HepG2 (cell line): ENCODE measurements at regions not wholly inside any gene's neighbourhood (a gene's known extent, or its start where the extent isn't known, plus 50 kb on each side); places are given as distances from the start of the nearest gene placed in this dataset.

Experiments
- ATAC-seq: fragments of 200-7000 bp; cut with Tn5 transposase; 3 replicates; pipeline ENCODE4 v1.9.1; 2020; ENCODE audit warnings: mild to moderate bottlenecking, moderate library complexity
- BruUV-seq: library from RNA; stranded (reverse); fragments of 400-500 nt; replicated peaks from 2 replicates; lab custom pipeline; 2021; lab: Mats Ljungman, UMichigan
- CTCF ChIA-PET: fragments of 300-600 bp; formaldehyde crosslinking; extraction: SDS; loops from one replicate; lab custom pipeline; 2021; ENCODE audit warnings: low total read pairs, inconsistent platforms, low intra/inter-chr PET ratio; lab: Yijun Ruan, JAX
- POLR2A ChIA-PET: fragments of 350-600 bp; sonication (Branson Sonifier 250); formaldehyde crosslinking; loops from one replicate; lab custom pipeline; 2020; ENCODE audit warnings: antibody characterized with exemption, inconsistent platforms; lab: Yijun Ruan, JAX
- DNase-seq: peaks from one replicate; pipeline ENCODE4 v3.0.0-alpha.2; 2015; ENCODE audit warnings: low spot score
- FAIRE-seq: peaks from 3 replicates; lab custom pipeline; 2011; peaks lifted over from hg19 to GRCh38; lab: Jason Lieb, UNC
- H2AFZ ChIP-seq: one replicate; pipeline ENCODE4 v1.6.1; 2011; ENCODE audit warnings: low read length, inconsistent platforms
- H3K27ac ChIP-seq: fragments of 300-600 bp; 3 replicates; pipeline ENCODE4 v1.8.0; 2011; ENCODE audit warnings: mixed run types, mild to moderate bottlenecking, mixed read lengths, low read length, inconsistent platforms; ENCODE audit not compliant: insufficient read depth; ENCODE audit errors: extremely low read length
- H3K27me3 ChIP-seq, 2 experiments: fragments of 200-600 bp in 1 of 2; 2 replicates in 1 of 2; 3 replicates in 1 of 2; pipeline versions ENCODE4 v1.6.0 to v1.8.0; 2011; ENCODE audit warnings: low read length in 2 of 2, mild to moderate bottlenecking in 2 of 2, moderate library complexity in 2 of 2, inconsistent platforms in 1 of 2; ENCODE audit not compliant: insufficient read depth in 2 of 2, control insufficient read depth in 1 of 2
- H3K36me3 ChIP-seq, 2 experiments: fragments of 200-600 bp in 1 of 2; replicated peaks in 1 of 2; 2 replicates in 1 of 2; 3 replicates in 1 of 2; pipeline versions ENCODE4 v1.5.1 to v1.8.0; 2011; ENCODE audit warnings: low read length in 2 of 2, inconsistent platforms in 1 of 2; ENCODE audit not compliant: insufficient read depth in 2 of 2, control insufficient read depth in 1 of 2
- H3K4me1 ChIP-seq: 2 replicates; pipeline ENCODE4 v1.5.1; 2012; ENCODE audit warnings: low read length, inconsistent platforms; ENCODE audit not compliant: insufficient read depth
- H3K4me2 ChIP-seq: 2 replicates; pipeline ENCODE4 v1.6.0; 2011; ENCODE audit warnings: low read depth, low read length, inconsistent platforms
- H3K4me3 ChIP-seq, 3 experiments: fragments of 200-600 bp in 1 of 3; sonication (generic), shearing (Covaris generic) in 1 of 3; replicated peaks in 1 of 3; 2 replicates each; pipeline ENCODE4 v1.5.1; 2011 to 2016; ENCODE audit warnings: low read length in 3 of 3, inconsistent platforms in 2 of 3, low read depth in 2 of 3, mild to moderate bottlenecking in 2 of 3, control low read depth in 1 of 3, mixed read lengths in 1 of 3; ENCODE audit not compliant: insufficient read depth in 1 of 3
- H3K79me2 ChIP-seq: one replicate; pipeline ENCODE4 v1.6.1; 2011; ENCODE audit warnings: low read length, inconsistent platforms; ENCODE audit not compliant: insufficient read depth
- H3K9ac ChIP-seq: 2 replicates; pipeline ENCODE4 v1.6.0; 2011; ENCODE audit warnings: mild to moderate bottlenecking, low read depth, low read length, inconsistent platforms; ENCODE audit not compliant: insufficient read depth
- H3K9me3 ChIP-seq: 2 replicates; pipeline ENCODE4 v1.5.1; 2012; ENCODE audit warnings: mild to moderate bottlenecking, low read length
- H4K20me1 ChIP-seq: 2 replicates; pipeline ENCODE4 v1.6.0; 2011; ENCODE audit warnings: inconsistent platforms, mild to moderate bottlenecking, low read length, moderate library complexity; ENCODE audit not compliant: insufficient read depth
- ATF2 ChIP-seq: sonication (generic); formaldehyde crosslinking; IDR thresholded peaks from 2 replicates; pipeline ENCODE4 v1.4.0; 2020; ENCODE audit warnings: missing genetic modification reagents
- DMTF1 ChIP-seq: sonication (generic); formaldehyde crosslinking; IDR thresholded peaks from 2 replicates; pipeline ENCODE4 v1.4.0; 2020; ENCODE audit warnings: mild to moderate bottlenecking, missing genetic modification reagents
- SIX4 ChIP-seq: sonication (generic); formaldehyde crosslinking; IDR thresholded peaks from 2 replicates; pipeline ENCODE4 v1.4.0; 2020; ENCODE audit warnings: missing genetic modification reagents
- ZBTB10 ChIP-seq: sonication (generic); formaldehyde crosslinking; IDR thresholded peaks from 2 replicates; pipeline ENCODE4 v1.4.0; 2020; ENCODE audit warnings: missing genetic modification reagents, borderline replicate concordance
- ZNF772 ChIP-seq: sonication (generic); formaldehyde crosslinking; IDR thresholded peaks from 2 replicates; pipeline ENCODE4 v1.5.0; 2020; ENCODE audit warnings: mild to moderate bottlenecking, missing genetic modification reagents
- ZSCAN31 ChIP-seq: sonication (generic); formaldehyde crosslinking; IDR thresholded peaks from 2 replicates; pipeline ENCODE4 v1.5.0; 2020; ENCODE audit warnings: low read depth, mild to moderate bottlenecking, missing genetic modification reagents
- WGBS: methylation state at CpG from one replicate; pipeline ENCODE4 v1.1.6; 2017; ENCODE audit warnings: low lambda C conversion rate; 5-methylcytosine and 5-hydroxymethylcytosine counted together
- in situ Hi-C: cut with HindIII; loops from 2 replicates; pipeline ENCODE4 v1.10.0; 2017; ENCODE audit warnings: low pct_unique_long_range_greater_than_20kb; ENCODE audit not compliant: extremely low pct_ligation_motif_present
- intact Hi-C: fragments of 100-400 bp; cut with micrococcal nuclease; formaldehyde crosslinking; loops from one replicate; pipeline ENCODE4 v1.10.0; 2022; ENCODE audit not compliant: unreplicated experiment
- TF ChIP-seq, protein P1 (sequence below): sonication (generic); formaldehyde crosslinking; IDR thresholded peaks from 2 replicates; pipeline ENCODE4 v1.5.1; 2020; ENCODE audit warnings: missing genetic modification reagents, mild to moderate bottlenecking, borderline replicate concordance
- TF ChIP-seq, protein P2 (sequence below): sonication (generic); formaldehyde crosslinking; IDR thresholded peaks from 2 replicates; pipeline ENCODE4 v1.5.1; 2020; ENCODE audit warnings: mild to moderate bottlenecking, missing genetic modification reagents, borderline replicate concordance

GRCh38 chrX:16517039-16517605 lies 132.8 kb upstream of the S100G start:
- intact Hi-C loops (no loop called here), in situ Hi-C loops (no loop called here)
- no peaks in the 10 kb centered on the region for H3K27me3 ChIP-seq
- WGBS, result no CpG with 5 or more reads among the region's 2 CpGs
- H3K79me2 ChIP-seq, result no peaks in the 10 kb centered on the region
- H3K36me3 ChIP-seq, result no peaks in the 10 kb centered on the region
- H3K4me1 ChIP-seq, result peaks cover 19% of the 10 kb centered on the region
- no peak overlapping the region for H3K27ac ChIP-seq
- H3K9me3 ChIP-seq, result no peaks in the 10 kb centered on the region
- FAIRE-seq (no peak), ATAC-seq (no peak), DNase-seq (no peak)
- no peak overlapping the region for H3K4me2 ChIP-seq
- H3K4me3 ChIP-seq, result no peak overlapping the region
- H3K9ac ChIP-seq, result no peak overlapping the region
- CTCF ChIA-PET, result no interaction called here
- BruUV-seq, result no TSS peak
- POLR2A ChIA-PET, result no interaction called here
- no peaks in the 10 kb centered on the region for H4K20me1 ChIP-seq
- no peak overlapping the region for H2AFZ ChIP-seq
- TF ChIP-seq ZNF772 (CRISPR knock-in tag) (no peak), ZSCAN31 (no peak), ZBTB10 (CRISPR knock-in tag) (no peak), ATF2 (CRISPR knock-in tag) (no peak), SIX4 (CRISPR knock-in tag) (no peak), DMTF1 (CRISPR knock-in tag) (no peak)
- TF ChIP-seq, protein P1, sequence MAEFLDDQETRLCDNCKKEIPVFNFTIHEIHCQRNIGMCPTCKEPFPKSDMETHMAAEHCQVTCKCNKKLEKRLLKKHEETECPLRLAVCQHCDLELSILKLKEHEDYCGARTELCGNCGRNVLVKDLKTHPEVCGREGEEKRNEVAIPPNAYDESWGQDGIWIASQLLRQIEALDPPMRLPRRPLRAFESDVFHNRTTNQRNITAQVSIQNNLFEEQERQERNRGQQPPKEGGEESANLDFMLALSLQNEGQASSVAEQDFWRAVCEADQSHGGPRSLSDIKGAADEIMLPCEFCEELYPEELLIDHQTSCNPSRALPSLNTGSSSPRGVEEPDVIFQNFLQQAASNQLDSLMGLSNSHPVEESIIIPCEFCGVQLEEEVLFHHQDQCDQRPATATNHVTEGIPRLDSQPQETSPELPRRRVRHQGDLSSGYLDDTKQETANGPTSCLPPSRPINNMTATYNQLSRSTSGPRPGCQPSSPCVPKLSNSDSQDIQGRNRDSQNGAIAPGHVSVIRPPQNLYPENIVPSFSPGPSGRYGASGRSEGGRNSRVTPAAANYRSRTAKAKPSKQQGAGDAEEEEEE (CRISPR knock-in tag), result no peak
- TF ChIP-seq, protein P2, sequence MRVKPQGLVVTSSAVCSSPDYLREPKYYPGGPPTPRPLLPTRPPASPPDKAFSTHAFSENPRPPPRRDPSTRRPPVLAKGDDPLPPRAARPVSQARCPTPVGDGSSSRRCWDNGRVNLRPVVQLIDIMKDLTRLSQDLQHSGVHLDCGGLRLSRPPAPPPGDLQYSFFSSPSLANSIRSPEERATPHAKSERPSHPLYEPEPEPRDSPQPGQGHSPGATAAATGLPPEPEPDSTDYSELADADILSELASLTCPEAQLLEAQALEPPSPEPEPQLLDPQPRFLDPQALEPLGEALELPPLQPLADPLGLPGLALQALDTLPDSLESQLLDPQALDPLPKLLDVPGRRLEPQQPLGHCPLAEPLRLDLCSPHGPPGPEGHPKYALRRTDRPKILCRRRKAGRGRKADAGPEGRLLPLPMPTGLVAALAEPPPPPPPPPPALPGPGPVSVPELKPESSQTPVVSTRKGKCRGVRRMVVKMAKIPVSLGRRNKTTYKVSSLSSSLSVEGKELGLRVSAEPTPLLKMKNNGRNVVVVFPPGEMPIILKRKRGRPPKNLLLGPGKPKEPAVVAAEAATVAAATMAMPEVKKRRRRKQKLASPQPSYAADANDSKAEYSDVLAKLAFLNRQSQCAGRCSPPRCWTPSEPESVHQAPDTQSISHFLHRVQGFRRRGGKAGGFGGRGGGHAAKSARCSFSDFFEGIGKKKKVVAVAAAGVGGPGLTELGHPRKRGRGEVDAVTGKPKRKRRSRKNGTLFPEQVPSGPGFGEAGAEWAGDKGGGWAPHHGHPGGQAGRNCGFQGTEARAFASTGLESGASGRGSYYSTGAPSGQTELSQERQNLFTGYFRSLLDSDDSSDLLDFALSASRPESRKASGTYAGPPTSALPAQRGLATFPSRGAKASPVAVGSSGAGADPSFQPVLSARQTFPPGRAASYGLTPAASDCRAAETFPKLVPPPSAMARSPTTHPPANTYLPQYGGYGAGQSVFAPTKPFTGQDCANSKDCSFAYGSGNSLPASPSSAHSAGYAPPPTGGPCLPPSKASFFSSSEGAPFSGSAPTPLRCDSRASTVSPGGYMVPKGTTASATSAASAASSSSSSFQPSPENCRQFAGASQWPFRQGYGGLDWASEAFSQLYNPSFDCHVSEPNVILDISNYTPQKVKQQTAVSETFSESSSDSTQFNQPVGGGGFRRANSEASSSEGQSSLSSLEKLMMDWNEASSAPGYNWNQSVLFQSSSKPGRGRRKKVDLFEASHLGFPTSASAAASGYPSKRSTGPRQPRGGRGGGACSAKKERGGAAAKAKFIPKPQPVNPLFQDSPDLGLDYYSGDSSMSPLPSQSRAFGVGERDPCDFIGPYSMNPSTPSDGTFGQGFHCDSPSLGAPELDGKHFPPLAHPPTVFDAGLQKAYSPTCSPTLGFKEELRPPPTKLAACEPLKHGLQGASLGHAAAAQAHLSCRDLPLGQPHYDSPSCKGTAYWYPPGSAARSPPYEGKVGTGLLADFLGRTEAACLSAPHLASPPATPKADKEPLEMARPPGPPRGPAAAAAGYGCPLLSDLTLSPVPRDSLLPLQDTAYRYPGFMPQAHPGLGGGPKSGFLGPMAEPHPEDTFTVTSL (CRISPR knock-in tag), result no peak
